ENCODE measurements at regions not wholly inside any gene's neighbourhood (a gene's known extent, or its start where the extent isn't known, plus 50 kb on each side); places are given as distances from the start of the nearest gene placed in this dataset.

DNA sequence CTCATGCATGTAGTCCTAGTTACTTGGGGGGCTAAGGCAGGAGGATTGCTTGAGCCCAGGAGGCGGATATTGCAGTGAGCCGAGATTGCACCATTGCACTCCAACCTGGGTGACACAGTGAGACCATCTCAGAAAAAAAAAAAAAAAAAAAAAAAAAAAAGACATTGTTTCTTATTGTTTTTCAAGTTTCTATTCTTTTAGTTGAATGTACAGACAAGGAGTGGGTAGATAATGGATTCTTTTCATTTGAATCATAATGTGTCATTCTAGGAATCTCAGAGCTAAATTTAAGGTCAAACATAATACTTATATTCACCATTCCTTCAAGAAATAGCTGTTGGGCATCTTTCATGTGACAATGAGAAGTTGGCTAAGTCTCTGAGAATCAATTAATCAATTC lies 157.0 kb upstream of the C21orf91 start:
- no peak for TF ChIP-seq POLR2A (IDR thresholded peaks at IDR 0.05)
- TF ChIP-seq, protein P1, sequence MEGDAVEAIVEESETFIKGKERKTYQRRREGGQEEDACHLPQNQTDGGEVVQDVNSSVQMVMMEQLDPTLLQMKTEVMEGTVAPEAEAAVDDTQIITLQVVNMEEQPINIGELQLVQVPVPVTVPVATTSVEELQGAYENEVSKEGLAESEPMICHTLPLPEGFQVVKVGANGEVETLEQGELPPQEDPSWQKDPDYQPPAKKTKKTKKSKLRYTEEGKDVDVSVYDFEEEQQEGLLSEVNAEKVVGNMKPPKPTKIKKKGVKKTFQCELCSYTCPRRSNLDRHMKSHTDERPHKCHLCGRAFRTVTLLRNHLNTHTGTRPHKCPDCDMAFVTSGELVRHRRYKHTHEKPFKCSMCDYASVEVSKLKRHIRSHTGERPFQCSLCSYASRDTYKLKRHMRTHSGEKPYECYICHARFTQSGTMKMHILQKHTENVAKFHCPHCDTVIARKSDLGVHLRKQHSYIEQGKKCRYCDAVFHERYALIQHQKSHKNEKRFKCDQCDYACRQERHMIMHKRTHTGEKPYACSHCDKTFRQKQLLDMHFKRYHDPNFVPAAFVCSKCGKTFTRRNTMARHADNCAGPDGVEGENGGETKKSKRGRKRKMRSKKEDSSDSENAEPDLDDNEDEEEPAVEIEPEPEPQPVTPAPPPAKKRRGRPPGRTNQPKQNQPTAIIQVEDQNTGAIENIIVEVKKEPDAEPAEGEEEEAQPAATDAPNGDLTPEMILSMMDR (IDR thresholded peaks at IDR 0.05): no peak
- Histone ChIP-seq H3K9me3 (no peaks in the 10 kb centered on the region), H3K27me3 (no peaks in the 10 kb centered on the region), H3K27ac (no peak overlapping the region), H3K36me3 (no peaks in the 10 kb centered on the region), H3K4me1 (no peaks in the 10 kb centered on the region), H3K4me3 (no peak overlapping the region)
- intact Hi-C loops (cut with DNase I): no loop called here
- no peak for DNase-seq
- 88 to 100% methylated on average over 2 of the region's 2 CpGs for WGBS, 2 donors

DNA sequence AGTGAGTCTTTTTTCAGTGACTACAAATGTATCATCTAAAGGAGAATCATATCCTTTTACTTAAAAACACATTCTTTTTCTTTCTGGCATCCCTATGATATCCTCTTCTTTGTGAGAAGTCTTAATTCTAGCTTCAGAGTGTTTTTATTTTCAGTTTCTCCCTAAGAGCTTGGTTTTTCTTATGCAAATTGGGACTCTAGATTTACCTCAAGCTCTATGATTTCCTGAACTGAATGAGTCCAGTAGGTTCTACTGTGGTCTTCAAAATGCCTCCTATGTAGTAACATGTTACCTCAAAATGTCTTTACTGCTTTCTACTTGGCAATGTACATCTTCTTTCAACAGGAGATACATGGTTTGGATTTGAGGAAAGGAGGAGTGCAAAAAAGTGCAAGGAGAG lies 148.2 kb upstream of the C21orf91 start:
- H3K27me3 ChIP-seq: no peaks in the 10 kb centered on the region
- no peaks in the 10 kb centered on the region for H3K36me3 ChIP-seq
- no peak for TF ChIP-seq POLR2A (IDR thresholded peaks at IDR 0.05)
- TF ChIP-seq, protein P1 (IDR thresholded peaks at IDR 0.05): no peak
- no peaks in the 10 kb centered on the region for H3K9me3 ChIP-seq
- H3K4me3 ChIP-seq: no peak overlapping the region
- DNase-seq: no peak
- no peaks in the 10 kb centered on the region for H3K4me1 ChIP-seq
- intact Hi-C loops (cut with DNase I): no loop called here
- no peak overlapping the region for H3K27ac ChIP-seq

DNA sequence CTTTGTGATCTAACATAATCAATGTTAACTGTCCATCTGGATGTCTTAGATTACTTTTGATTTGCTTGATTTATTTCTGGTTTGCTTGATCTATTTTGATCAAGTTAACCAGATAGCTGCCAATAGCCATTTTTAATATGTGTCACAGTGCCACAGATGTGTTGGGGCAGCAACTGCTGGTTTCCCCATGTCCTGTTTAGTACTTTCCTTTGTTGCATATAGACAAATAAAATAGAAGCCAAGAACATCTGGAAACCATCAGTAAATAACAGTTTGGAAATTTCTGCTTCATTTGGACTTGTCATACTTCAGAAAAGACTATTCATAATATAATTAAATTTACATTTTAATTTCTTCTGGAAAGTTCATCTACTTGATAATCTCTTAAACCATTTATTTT lies 145.6 kb upstream of the C21orf91 start:
- H3K9me3 ChIP-seq: no peaks in the 10 kb centered on the region
- intact Hi-C loops (cut with DNase I): no loop called here
- TF ChIP-seq, protein P1 (IDR thresholded peaks at IDR 0.05): no peak
- no peak for TF ChIP-seq POLR2A (IDR thresholded peaks at IDR 0.05)

DNA sequence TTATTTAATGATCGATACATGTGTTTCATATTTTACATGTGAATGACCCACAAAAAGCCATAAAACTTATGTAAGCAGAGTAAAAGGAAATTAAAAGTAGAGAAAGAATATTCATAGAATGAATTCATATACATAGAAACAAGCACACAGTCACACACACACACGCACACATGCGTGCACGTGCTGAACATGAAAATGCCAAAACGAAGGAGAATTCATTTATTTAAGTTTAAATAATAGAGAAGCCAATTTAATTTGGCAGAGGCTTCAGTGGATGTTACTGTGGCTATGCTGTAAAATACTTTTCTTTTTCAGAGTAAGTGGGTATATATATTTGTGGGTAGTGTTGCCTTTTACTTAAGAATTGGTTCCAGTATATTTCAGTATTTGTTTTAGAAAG lies 145.0 kb upstream of the C21orf91 start:
- Histone ChIP-seq H3K4me3 (no peak overlapping the region), H3K27me3 (no peaks in the 10 kb centered on the region), H3K36me3 (no peaks in the 10 kb centered on the region), H3K4me1 (no peaks in the 10 kb centered on the region), H3K27ac (no peak overlapping the region), H3K9me3 (no peaks in the 10 kb centered on the region)
- WGBS, 2 donors: 69 to 81% methylated on average over 5 of the region's 5 CpGs
- no peak for DNase-seq
- TF ChIP-seq, protein P1 (IDR thresholded peaks at IDR 0.05): no peak
- intact Hi-C loops (cut with DNase I): no loop called here

More for the DNA sequence above, 145.6 kb upstream of the C21orf91 start:
- Histone ChIP-seq H3K4me1 (no peaks in the 10 kb centered on the region), H3K27me3 (no peaks in the 10 kb centered on the region), H3K27ac (no peak overlapping the region), H3K4me3 (no peak overlapping the region), H3K36me3 (no peaks in the 10 kb centered on the region)
- no peak for DNase-seq

DNA sequence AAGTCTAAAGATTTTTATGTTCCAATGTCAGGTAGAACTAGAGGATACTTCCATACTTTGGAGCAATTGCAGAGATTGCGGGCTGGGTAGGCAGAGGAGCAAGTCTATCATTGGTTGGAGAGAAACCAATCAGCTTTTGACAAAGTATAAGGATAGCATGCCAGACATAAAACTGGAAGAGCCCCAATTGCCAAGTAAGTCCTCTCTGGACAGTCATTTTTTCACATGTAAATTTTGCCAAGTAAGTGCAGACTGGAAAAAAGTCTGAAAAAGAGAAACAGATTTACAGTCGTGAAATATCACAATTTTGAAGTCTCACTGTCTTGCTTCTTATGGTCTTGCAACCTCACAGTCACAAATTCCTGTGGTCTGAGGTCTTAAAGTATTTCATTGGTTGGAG lies 131.4 kb upstream of the C21orf91 start:
- intact Hi-C loops (cut with DNase I): no loop called here
- Histone ChIP-seq H3K27ac (no peak overlapping the region), H3K4me3 (no peak overlapping the region), H3K9me3 (no peaks in the 10 kb centered on the region), H3K36me3 (no peaks in the 10 kb centered on the region), H3K27me3 (no peaks in the 10 kb centered on the region), H3K4me1 (no peaks in the 10 kb centered on the region)
- no peak for TF ChIP-seq POLR2A (IDR thresholded peaks at IDR 0.05)
- TF ChIP-seq, protein P1 (IDR thresholded peaks at IDR 0.05): no peak
- 76 to 81% methylated on average over 2 of the region's 2 CpGs for WGBS, 2 donors
- no peak for DNase-seq
